ENCODE measurements at regions not wholly inside any gene's neighbourhood (a gene's known extent, or its start where the extent isn't known, plus 50 kb on each side); places are given as distances from the start of the nearest gene placed in this dataset.
A peak's percentile ranks its signal among the peaks of the same experiment; 100 is the strongest.

DNA sequence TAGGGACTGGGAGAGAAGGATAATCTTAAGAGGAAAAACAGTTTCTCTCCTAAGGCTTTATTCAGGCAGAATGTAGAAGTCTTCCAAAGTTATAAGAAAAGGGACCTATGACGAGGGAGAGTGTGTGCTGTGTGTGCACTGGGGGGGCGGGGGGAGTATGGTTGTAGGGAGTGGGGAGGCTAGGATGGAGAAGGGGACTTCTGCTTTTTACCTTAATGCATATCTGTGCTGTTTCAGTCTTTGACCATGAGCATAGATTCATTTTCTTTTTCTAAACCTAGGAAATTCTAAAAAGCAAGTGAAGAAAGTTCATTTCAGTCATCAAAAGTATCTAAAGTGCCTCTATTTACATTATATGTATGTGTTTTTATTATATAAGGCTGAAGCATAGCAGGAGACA is 52.6 kb upstream of the RASA2 start:
- DNase-seq (no peak), ATAC-seq (ENCODE audit: insufficient read depth, low FRiP score) (no peak)
- WGBS, 2 donors = 70 to 91% methylated on average over 2 of the region's 2 CpGs
- H3K4me3 ChIP-seq = no peak overlapping the region
- H3K9me3 ChIP-seq (ENCODE audit: control insufficient read depth in 4 of 4, insufficient read depth in 3 of 4, low read length in 3 of 4) = no peaks in the 10 kb centered on the region
- peaks cover 0 to 13% (median 6%) of the 10 kb centered on the region in 5 donors for H3K4me1 ChIP-seq (ENCODE audit: control insufficient read depth in 5 of 5, insufficient read depth in 5 of 5, low read length in 5 of 5)
- TF ChIP-seq, protein P1, sequence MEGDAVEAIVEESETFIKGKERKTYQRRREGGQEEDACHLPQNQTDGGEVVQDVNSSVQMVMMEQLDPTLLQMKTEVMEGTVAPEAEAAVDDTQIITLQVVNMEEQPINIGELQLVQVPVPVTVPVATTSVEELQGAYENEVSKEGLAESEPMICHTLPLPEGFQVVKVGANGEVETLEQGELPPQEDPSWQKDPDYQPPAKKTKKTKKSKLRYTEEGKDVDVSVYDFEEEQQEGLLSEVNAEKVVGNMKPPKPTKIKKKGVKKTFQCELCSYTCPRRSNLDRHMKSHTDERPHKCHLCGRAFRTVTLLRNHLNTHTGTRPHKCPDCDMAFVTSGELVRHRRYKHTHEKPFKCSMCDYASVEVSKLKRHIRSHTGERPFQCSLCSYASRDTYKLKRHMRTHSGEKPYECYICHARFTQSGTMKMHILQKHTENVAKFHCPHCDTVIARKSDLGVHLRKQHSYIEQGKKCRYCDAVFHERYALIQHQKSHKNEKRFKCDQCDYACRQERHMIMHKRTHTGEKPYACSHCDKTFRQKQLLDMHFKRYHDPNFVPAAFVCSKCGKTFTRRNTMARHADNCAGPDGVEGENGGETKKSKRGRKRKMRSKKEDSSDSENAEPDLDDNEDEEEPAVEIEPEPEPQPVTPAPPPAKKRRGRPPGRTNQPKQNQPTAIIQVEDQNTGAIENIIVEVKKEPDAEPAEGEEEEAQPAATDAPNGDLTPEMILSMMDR (IDR thresholded peaks at IDR 0.05; ENCODE audit: control extremely low read depth, extremely low read depth) = no peak
- H3K27me3 ChIP-seq (ENCODE audit: control insufficient read depth in 3 of 3, insufficient read depth in 3 of 3, low read length in 2 of 3) = no peaks in the 10 kb centered on the region
- H3K9ac ChIP-seq (ENCODE audit: insufficient read depth in 1 of 2, low read length in 2 of 2) = no peak overlapping the region
- no peak overlapping the region for H3K27ac ChIP-seq (ENCODE audit: low read depth in 1 of 2, low read length in 1 of 2)
- peaks cover 4 to 25% (median 10%) of the 10 kb centered on the region in 4 donors for H3K36me3 ChIP-seq (ENCODE audit: control insufficient read depth in 4 of 4, insufficient read depth in 4 of 4, low read length in 4 of 4)

DNA sequence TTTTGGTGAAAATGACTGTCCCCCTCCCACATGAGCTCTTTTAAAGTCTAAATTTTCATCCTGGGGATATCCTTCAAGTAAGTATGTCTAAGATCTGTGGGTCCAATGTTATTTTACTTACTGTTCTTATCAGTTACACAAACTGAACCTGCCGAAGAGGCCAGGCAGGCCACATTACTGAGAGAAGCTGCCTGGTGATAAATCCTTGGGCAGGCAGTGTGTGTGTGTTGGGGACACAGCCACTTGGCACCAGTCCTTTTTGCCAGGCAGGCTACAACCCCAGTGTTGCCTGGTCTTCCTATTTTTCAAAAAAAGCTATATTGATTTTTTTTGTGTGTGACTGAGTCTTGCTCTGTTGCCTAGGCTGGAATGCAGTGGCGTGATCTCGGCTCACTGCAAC is 50.6 kb upstream of the RASA2 start:
- H3K36me3 ChIP-seq (ENCODE audit: control insufficient read depth in 4 of 4, insufficient read depth in 4 of 4, low read length in 4 of 4) = peaks cover 4 to 19% (median 8%) of the 10 kb centered on the region in 4 donors
- no peak overlapping the region for H3K4me3 ChIP-seq
- TF ChIP-seq, protein P1 (IDR thresholded peaks at IDR 0.05; ENCODE audit: control extremely low read depth, extremely low read depth) = no peak
- ATAC-seq (ENCODE audit: insufficient read depth, low FRiP score) (no peak), DNase-seq (no peak)
- peak overlapping the region in 1 of 2 donors; percentile 35 for H3K27ac ChIP-seq (ENCODE audit: low read depth in 1 of 2, low read length in 1 of 2)
- H3K9ac ChIP-seq (ENCODE audit: insufficient read depth in 1 of 2, low read length in 2 of 2) = no peak overlapping the region
- H3K9me3 ChIP-seq (ENCODE audit: control insufficient read depth in 4 of 4, insufficient read depth in 3 of 4, low read length in 3 of 4) = no peaks in the 10 kb centered on the region
- H3K4me1 ChIP-seq (ENCODE audit: control insufficient read depth in 5 of 5, insufficient read depth in 5 of 5, low read length in 5 of 5) = peaks cover 0 to 18% (median 4%) of the 10 kb centered on the region in 5 donors
- 87 to 95% methylated on average over 3 of the region's 3 CpGs for WGBS, 2 donors
- no peaks in the 10 kb centered on the region for H3K27me3 ChIP-seq (ENCODE audit: control insufficient read depth in 3 of 3, insufficient read depth in 3 of 3, low read length in 2 of 3)

All from lung (tissue), 11 donors.